GM18519 (cell line): ENCODE measurements at regions not wholly inside any gene's neighbourhood (a gene's known extent, or its start where the extent isn't known, plus 50 kb on each side); places are given as distances from the start of the nearest gene placed in this dataset.
"Not testable (repeated sequence)": the region's sequence is repeated elsewhere in the genome, so short reads cannot be mapped to it uniquely, and the experiment has no call there.

Source experiments
- ATAC-seq: cut with Tn5 transposase; IDR thresholded peaks from one replicate; pipeline ENCODE4 v1.9.1; 2021; ENCODE audit warnings: mild to moderate bottlenecking, moderate library complexity; ENCODE audit not compliant: unreplicated experiment, low FRiP score

DNA sequence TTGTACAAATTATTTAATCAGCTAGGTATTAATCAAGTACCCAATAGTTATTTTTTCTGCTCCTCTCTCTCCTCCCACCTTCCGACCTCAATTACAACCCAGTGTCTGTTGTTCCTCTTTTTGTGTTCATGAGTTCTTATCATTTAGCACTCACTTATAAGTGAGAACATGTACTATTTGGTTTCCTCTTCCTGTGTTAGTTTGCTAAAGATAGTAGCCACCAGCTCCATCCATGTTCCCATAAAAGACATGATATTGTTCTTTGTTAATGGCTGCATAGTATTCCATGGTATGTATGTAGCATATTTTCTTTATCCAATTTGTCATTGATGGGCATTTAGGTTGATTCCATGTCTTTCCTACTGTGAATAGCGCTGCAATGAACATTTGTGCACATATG lies 652.8 kb upstream of the CITED2 start:
- no peak for ATAC-seq

- ATAC-seq: no peak
Observed at GRCh38 chr6:140026546-140026945, 652.1 kb upstream of the CITED2 start.

- ATAC-seq: no peak
Observed at GRCh38 chr6:140025171-140025570, 650.7 kb upstream of the CITED2 start.

GRCh38 chr6:140020207-140020791 lies 645.9 kb upstream of the CITED2 start:
- ATAC-seq: no peak

- no peak for ATAC-seq
Observed at GRCh38 chr6:140018588-140018987, 644.1 kb upstream of the CITED2 start.

GRCh38 chr6:140017470-140017869 lies 643.0 kb upstream of the CITED2 start:
- ATAC-seq: no peak

DNA sequence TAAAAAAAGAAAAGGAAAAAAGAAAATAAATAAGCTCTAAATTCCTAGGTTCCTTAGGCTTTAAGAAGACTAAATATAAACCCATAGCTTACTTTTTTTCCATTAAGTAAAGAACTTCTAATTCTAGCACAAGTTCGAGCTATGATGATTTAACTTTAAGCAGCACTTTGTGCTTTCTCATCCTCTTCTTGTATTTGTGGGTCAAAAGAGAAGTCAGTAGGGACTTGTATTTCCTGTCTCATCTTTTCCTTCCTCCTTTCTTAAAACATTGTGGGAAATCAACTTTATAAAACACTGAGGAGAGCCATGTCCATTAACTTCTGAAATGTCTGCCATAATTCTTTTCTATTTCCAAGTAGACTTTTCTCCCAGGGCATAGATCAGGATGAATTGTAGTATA lies 637.7 kb upstream of the CITED2 start:
- ATAC-seq: no peak

GRCh38 chr6:140011537-140011936 lies 637.1 kb upstream of the CITED2 start:
- ATAC-seq: no peak

DNA sequence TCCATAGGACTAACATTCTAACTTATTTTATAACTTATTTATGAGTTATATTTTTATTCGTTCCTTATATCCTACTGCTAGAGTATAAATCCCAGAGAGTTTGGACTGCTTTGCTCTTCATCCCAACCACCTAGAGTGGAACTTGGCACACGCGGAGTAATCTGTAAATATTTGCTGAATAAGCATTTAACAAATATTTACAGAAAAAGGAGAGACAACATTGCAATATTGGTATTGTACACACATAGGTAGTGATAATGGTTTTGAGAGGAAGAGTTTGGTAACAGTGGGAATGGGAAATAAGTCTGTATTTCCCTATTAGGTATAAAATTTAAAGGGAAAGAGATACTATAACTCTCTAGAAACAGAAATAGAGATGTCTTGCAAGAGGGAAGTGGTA lies 634.8 kb upstream of the CITED2 start:
- ATAC-seq: no peak

DNA sequence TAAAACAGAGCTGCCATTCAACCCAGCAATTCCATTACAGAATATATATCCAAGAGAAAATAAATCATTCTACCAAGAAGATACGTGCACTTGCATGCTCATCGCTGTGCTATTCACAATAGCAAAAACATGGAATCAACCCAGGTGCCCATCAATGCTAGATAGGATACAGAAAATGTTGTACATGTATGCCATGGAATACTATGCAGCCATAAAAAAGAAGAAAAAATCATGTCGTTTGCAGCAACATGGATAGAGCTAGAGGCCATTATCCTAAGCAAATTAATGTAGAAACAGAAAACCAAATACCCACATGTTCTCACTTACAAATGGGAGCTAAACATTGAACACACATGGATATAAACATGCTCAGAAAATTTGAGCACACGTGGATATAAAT lies 633.1 kb upstream of the CITED2 start:
- ATAC-seq: no peak

GRCh38 chr6:140003217-140003616 lies 628.8 kb upstream of the CITED2 start:
- no peak for ATAC-seq

- ATAC-seq: no peak
Observed at GRCh38 chr6:140002396-140003022, 628.1 kb upstream of the CITED2 start.

DNA sequence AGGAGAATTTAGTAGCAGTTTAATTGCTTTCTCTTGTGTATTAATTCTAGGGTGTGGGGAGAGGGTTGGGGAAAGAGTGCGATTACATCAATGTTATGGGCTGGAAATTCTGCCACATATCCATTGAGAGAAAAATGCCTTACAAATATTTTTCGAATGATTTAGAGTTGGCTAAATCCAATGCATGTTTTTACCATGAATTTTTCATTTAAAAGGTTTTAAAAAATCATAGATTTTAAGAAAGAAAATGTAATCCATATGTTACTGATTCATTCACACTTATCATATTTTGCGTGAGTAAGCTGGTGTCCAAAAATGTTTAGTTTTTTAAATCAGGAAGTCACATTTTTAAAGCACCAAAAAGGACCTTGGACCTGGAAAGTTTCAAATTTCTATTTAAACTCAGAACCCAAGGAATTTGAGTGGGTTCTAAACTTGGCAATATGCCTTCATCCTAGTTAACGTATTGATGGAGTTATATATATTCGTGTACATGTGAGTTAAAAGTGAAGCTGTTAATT lies 627.4 kb upstream of the CITED2 start:
- no peak for ATAC-seq

DNA sequence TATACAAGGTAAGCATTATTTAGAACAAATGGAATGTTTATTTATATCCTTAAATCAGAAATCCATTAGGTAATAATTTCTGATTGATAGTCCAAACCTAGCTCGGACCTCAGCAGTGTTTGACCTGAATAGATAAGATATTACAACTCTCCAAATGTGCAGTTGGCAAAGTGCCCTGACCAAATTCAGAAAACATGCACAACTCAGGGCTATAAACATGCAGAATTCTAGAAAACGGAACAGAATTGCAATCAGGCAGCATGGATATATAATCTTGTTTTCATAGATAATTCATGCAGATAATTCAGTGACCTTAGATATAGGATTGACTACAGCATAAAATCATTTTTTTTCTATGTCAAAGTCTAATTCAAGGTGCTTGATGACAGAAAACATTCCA lies 626.6 kb upstream of the CITED2 start:
- ATAC-seq: no peak

- ATAC-seq: not testable (repeated sequence)
Observed at GRCh38 chr6:139999661-140000060, 625.2 kb upstream of the CITED2 start.

DNA sequence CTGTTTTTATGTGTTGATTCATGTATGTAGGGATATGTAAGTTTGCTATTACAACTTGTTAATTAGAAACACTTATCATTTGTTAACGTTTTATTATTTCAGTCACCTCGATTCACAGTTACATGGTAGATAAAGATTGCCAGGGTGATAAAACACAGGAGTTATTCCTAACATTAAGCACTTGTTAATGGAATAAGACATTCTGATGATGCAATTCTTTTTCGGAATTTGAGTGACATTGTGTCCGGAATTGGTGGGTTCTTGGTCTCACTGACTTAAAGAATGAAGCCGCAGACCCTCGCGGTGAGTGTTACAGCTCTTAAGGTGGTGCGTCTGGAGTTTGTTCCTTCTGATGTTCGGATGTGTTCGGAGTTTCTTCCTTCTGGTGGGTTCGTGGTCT lies 624.0 kb upstream of the CITED2 start:
- ATAC-seq: not testable (repeated sequence)

DNA sequence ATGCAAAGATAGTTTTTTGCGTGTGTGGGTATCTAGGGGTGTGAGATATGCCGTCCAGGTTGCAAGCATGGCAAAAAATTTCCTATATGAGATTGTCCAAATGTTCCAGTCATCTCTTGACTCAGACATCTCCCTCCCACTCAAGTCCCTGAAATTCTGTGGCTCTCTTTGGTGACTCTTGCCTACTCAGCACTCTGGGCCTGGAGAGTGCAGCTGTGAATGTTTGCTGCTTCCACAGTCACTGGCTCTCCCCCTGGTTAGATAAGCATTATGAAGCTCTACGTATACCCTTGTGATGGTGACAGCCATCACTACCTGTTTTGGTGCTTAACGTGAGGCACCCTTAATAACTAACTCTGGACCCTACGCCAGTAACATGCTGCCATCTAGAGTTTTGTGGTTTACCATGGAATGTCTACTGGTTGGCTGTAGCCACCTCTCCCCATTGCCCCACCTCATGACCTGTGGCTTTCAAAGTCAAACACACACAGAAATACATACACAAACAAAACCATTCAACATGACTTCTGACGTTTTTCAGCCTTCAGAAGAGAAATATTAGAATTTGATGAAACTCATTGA lies 621.9 kb upstream of the CITED2 start:
- no peak for ATAC-seq

GRCh38 chr6:139994998-139995397 lies 620.5 kb upstream of the CITED2 start:
- no peak for ATAC-seq

GRCh38 chr6:139990856-139991465 lies 616.5 kb upstream of the CITED2 start:
- no peak for ATAC-seq

GRCh38 chr6:139990026-139990686 lies 615.7 kb upstream of the CITED2 start:
- no peak for ATAC-seq

DNA sequence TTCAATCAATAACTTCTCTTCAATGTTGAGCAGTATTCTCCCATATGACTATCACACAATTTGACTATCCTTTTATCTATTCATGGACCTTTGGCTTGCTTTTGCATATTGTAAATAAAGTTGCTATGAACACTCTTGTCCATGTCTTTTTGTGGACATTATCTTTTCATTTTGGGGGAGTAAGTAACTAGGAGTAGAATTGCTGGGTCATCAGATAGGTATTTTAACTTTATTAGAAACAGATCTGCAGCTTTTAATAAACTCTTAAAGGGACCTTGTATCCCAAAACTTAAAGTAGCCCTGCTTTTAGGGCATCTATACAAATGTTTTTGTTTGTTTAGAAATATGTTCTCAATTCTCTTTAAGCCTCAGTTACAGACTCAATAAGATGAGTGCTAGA lies 614.2 kb upstream of the CITED2 start:
- ATAC-seq: no peak
